ENCODE measurements at regions not wholly inside any gene's neighbourhood (a gene's known extent, or its start where the extent isn't known, plus 50 kb on each side); places are given as distances from the start of the nearest gene placed in this dataset.

GRCh38 chr6:165808021-165808420, 145.0 kb upstream of the PDE10A start:
- Histone ChIP-seq H3K27me3 (ENCODE audit: insufficient read depth, poor library complexity, severe bottlenecking) (peaks cover 4% of the 10 kb centered on the region), H3K27ac (replicated peaks) (no peak overlapping the region)
- TF ChIP-seq, protein P1, sequence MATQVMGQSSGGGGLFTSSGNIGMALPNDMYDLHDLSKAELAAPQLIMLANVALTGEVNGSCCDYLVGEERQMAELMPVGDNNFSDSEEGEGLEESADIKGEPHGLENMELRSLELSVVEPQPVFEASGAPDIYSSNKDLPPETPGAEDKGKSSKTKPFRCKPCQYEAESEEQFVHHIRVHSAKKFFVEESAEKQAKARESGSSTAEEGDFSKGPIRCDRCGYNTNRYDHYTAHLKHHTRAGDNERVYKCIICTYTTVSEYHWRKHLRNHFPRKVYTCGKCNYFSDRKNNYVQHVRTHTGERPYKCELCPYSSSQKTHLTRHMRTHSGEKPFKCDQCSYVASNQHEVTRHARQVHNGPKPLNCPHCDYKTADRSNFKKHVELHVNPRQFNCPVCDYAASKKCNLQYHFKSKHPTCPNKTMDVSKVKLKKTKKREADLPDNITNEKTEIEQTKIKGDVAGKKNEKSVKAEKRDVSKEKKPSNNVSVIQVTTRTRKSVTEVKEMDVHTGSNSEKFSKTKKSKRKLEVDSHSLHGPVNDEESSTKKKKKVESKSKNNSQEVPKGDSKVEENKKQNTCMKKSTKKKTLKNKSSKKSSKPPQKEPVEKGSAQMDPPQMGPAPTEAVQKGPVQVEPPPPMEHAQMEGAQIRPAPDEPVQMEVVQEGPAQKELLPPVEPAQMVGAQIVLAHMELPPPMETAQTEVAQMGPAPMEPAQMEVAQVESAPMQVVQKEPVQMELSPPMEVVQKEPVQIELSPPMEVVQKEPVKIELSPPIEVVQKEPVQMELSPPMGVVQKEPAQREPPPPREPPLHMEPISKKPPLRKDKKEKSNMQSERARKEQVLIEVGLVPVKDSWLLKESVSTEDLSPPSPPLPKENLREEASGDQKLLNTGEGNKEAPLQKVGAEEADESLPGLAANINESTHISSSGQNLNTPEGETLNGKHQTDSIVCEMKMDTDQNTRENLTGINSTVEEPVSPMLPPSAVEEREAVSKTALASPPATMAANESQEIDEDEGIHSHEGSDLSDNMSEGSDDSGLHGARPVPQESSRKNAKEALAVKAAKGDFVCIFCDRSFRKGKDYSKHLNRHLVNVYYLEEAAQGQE (IDR thresholded peaks at IDR 0.05; ENCODE audit: insufficient replicate concordance, low read depth), result no peak
- TF ChIP-seq CTCF (IDR thresholded peaks at IDR 0.05; ENCODE audit: insufficient read depth, low read length), result no peak
- no peak for TF ChIP-seq POLR2AphosphoS5 (IDR thresholded peaks at IDR 0.05; ENCODE audit: low read depth)
- no peak for TF ChIP-seq GABPA (IDR thresholded peaks at IDR 0.05; ENCODE audit: low read depth)
- TF ChIP-seq SPI1 (IDR thresholded peaks at IDR 0.05; ENCODE audit: borderline replicate concordance, low read depth), result no peak

DNA sequence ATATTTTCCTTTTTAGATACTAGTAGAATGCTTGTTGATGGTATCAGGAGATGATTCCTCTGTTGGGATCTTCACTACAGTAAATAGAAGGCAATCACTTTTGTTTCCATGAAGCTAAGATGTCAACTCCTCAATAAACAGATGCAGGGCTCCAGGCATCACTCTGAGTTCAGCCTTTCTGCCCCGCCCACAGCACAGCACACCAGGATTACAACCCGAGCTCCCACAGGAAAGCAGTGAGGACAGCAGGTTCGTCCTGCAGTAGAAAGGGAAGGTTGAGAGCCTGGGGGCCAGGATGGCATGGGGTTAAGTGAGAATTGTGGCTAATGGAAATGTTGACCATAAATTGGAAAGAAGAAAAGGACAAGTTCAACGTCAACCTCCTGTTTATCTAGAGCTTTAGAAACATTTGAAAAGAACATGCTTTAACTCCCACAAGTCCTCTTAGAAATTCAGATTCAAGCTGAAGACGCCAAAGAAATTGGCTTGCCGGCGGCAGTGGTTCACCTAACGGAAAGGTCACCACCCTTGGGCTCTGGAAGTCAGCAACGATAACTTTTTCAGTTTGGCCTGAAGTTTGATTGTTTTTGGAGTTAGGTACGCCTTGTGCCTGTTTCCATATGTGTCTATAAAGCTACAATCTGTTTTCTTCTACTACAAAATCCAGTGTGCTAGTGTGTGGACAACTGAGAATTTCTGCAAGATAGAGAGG, 144.4 kb upstream of the PDE10A start:
- no peak for DNase-seq (ENCODE audit: low read depth in 1 of 2, low spot score in 1 of 2)
- TF ChIP-seq SPI1 (IDR thresholded peaks at IDR 0.05; ENCODE audit: borderline replicate concordance, low read depth), result no peak
- TF ChIP-seq GABPA (IDR thresholded peaks at IDR 0.05; ENCODE audit: low read depth), result no peak
- TF ChIP-seq, protein P1 (IDR thresholded peaks at IDR 0.05; ENCODE audit: insufficient replicate concordance, low read depth), result no peak
- TF ChIP-seq POLR2AphosphoS5 (IDR thresholded peaks at IDR 0.05; ENCODE audit: low read depth), result no peak
- TF ChIP-seq CTCF (IDR thresholded peaks at IDR 0.05; ENCODE audit: insufficient read depth, low read length), result no peak
- peaks cover 4% of the 10 kb centered on the region for H3K27me3 ChIP-seq (ENCODE audit: insufficient read depth, poor library complexity, severe bottlenecking)
- H3K27ac ChIP-seq (replicated peaks), result no peak overlapping the region
- no peak overlapping the region for H3K4me3 ChIP-seq (replicated peaks; ENCODE audit: insufficient read depth, low read length)

More at GRCh38 chr6:165808021-165808420, 145.0 kb upstream of the PDE10A start:
- no peak overlapping the region for H3K4me3 ChIP-seq (replicated peaks; ENCODE audit: insufficient read depth, low read length)
- DNase-seq (ENCODE audit: low read depth in 1 of 2, low spot score in 1 of 2), result no peak

GRCh38 chr6:165806126-165806810, 143.2 kb upstream of the PDE10A start:
- Histone ChIP-seq H3K27me3 (ENCODE audit: insufficient read depth, poor library complexity, severe bottlenecking) (peaks cover 4% of the 10 kb centered on the region), H3K27ac (replicated peaks) (no peak overlapping the region), H3K4me3 (replicated peaks; ENCODE audit: insufficient read depth, low read length) (no peak overlapping the region)
- DNase-seq (ENCODE audit: low read depth in 1 of 2, low spot score in 1 of 2), result no peak
- TF ChIP-seq, protein P1 (IDR thresholded peaks at IDR 0.05; ENCODE audit: insufficient replicate concordance, low read depth), result no peak
- no peak for TF ChIP-seq CTCF (IDR thresholded peaks at IDR 0.05; ENCODE audit: insufficient read depth, low read length)
- TF ChIP-seq SPI1 (IDR thresholded peaks at IDR 0.05; ENCODE audit: borderline replicate concordance, low read depth), result no peak
- TF ChIP-seq POLR2AphosphoS5 (IDR thresholded peaks at IDR 0.05; ENCODE audit: low read depth), result no peak
- no peak for TF ChIP-seq GABPA (IDR thresholded peaks at IDR 0.05; ENCODE audit: low read depth)

All from HL-60 (cell line).